ENCODE measurements at regions not wholly inside any gene's neighbourhood (a gene's known extent, or its start where the extent isn't known, plus 50 kb on each side); places are given as distances from the start of the nearest gene placed in this dataset.

- ATAC-seq (no peak), DNase-seq (no peak)
- Mint-ChIP-seq H3K9me3 (no peaks in the 10 kb centered on the region), H3K4me1 (ENCODE audit: low read depth) (peaks cover 3% of the 10 kb centered on the region), H3K27me3 (ENCODE audit: low read depth) (no peaks in the 10 kb centered on the region), H3K36me3 (ENCODE audit: insufficient read depth) (no peaks in the 10 kb centered on the region), H3K4me3 (no peak overlapping the region)
These were observed 271.6 kb upstream of the ATP2B1 start for GRCh38 chr12:89980236-89980635.

- no peak overlapping the region for H3K4me3 Mint-ChIP-seq
- H3K4me1 Mint-ChIP-seq (ENCODE audit: low read depth): peaks cover 4% of the 10 kb centered on the region
- no peaks in the 10 kb centered on the region for H3K27me3 Mint-ChIP-seq (ENCODE audit: low read depth)
- H3K36me3 Mint-ChIP-seq (ENCODE audit: insufficient read depth): no peaks in the 10 kb centered on the region
- no peak for ATAC-seq
- no peak for DNase-seq
- no peaks in the 10 kb centered on the region for H3K9me3 Mint-ChIP-seq
These were observed 268.9 kb upstream of the ATP2B1 start for GRCh38 chr12:89977405-89978085.

- no peak overlapping the region for H3K4me3 Mint-ChIP-seq
- ATAC-seq: no peak
- H3K27me3 Mint-ChIP-seq (ENCODE audit: low read depth): no peaks in the 10 kb centered on the region
- DNase-seq: no peak
- no peaks in the 10 kb centered on the region for H3K36me3 Mint-ChIP-seq (ENCODE audit: insufficient read depth)
- H3K4me1 Mint-ChIP-seq (ENCODE audit: low read depth): peaks cover 4% of the 10 kb centered on the region
- H3K9me3 Mint-ChIP-seq: no peaks in the 10 kb centered on the region
These were observed 268.2 kb upstream of the ATP2B1 start for GRCh38 chr12:89976866-89977265.

- H3K4me3 Mint-ChIP-seq: no peak overlapping the region
- no peaks in the 10 kb centered on the region for H3K9me3 Mint-ChIP-seq
- no peaks in the 10 kb centered on the region for H3K27me3 Mint-ChIP-seq (ENCODE audit: low read depth)
- DNase-seq (no peak), ATAC-seq (no peak)
- peaks cover 12% of the 10 kb centered on the region for H3K4me1 Mint-ChIP-seq (ENCODE audit: low read depth)
- H3K36me3 Mint-ChIP-seq (ENCODE audit: insufficient read depth): no peaks in the 10 kb centered on the region
These were observed 266.9 kb upstream of the ATP2B1 start for GRCh38 chr12:89975574-89975973.

GRCh38 chr12:89971880-89972279 lies 263.2 kb upstream of the ATP2B1 start:
- no peaks in the 10 kb centered on the region for H3K36me3 Mint-ChIP-seq (ENCODE audit: insufficient read depth)
- no peak for DNase-seq
- H3K9me3 Mint-ChIP-seq: no peaks in the 10 kb centered on the region
- no peak for ATAC-seq
- H3K27me3 Mint-ChIP-seq (ENCODE audit: low read depth): peaks cover 2% of the 10 kb centered on the region
- H3K4me1 Mint-ChIP-seq (ENCODE audit: low read depth): peaks cover 12% of the 10 kb centered on the region
- no peak overlapping the region for H3K4me3 Mint-ChIP-seq

- H3K9me3 Mint-ChIP-seq: no peaks in the 10 kb centered on the region
- no peak for DNase-seq
- H3K36me3 Mint-ChIP-seq (ENCODE audit: insufficient read depth): no peaks in the 10 kb centered on the region
- peaks cover 2% of the 10 kb centered on the region for H3K27me3 Mint-ChIP-seq (ENCODE audit: low read depth)
- H3K4me3 Mint-ChIP-seq: no peak overlapping the region
- ATAC-seq: no peak
- peaks cover 12% of the 10 kb centered on the region for H3K4me1 Mint-ChIP-seq (ENCODE audit: low read depth)
These were observed 262.1 kb upstream of the ATP2B1 start for GRCh38 chr12:89970722-89971121.

- DNase-seq: no peak
- Mint-ChIP-seq H3K27me3 (ENCODE audit: low read depth) (peaks cover 2% of the 10 kb centered on the region), H3K9me3 (no peaks in the 10 kb centered on the region), H3K4me3 (no peak overlapping the region), H3K36me3 (ENCODE audit: insufficient read depth) (no peaks in the 10 kb centered on the region), H3K4me1 (ENCODE audit: low read depth) (peaks cover 8% of the 10 kb centered on the region)
- no peak for ATAC-seq
These were observed 260.5 kb upstream of the ATP2B1 start for GRCh38 chr12:89969093-89969492.

- ATAC-seq: no peak
- H3K9me3 Mint-ChIP-seq: no peaks in the 10 kb centered on the region
- H3K4me3 Mint-ChIP-seq: no peak overlapping the region
- no peaks in the 10 kb centered on the region for H3K36me3 Mint-ChIP-seq (ENCODE audit: insufficient read depth)
- H3K27me3 Mint-ChIP-seq (ENCODE audit: low read depth): peaks cover 2% of the 10 kb centered on the region
- DNase-seq: no peak
- peaks cover 8% of the 10 kb centered on the region for H3K4me1 Mint-ChIP-seq (ENCODE audit: low read depth)
These were observed 259.6 kb upstream of the ATP2B1 start for GRCh38 chr12:89968151-89968700.

GRCh38 chr12:89966495-89967240 lies 258.0 kb upstream of the ATP2B1 start:
- Mint-ChIP-seq H3K36me3 (ENCODE audit: insufficient read depth) (no peaks in the 10 kb centered on the region), H3K27me3 (ENCODE audit: low read depth) (peaks cover 2% of the 10 kb centered on the region), H3K4me1 (ENCODE audit: low read depth) (peaks cover 10% of the 10 kb centered on the region), H3K9me3 (no peaks in the 10 kb centered on the region), H3K4me3 (no peak overlapping the region)
- DNase-seq: no peak
- ATAC-seq: no peak

- Mint-ChIP-seq H3K27me3 (ENCODE audit: low read depth) (peaks cover 2% of the 10 kb centered on the region), H3K36me3 (ENCODE audit: insufficient read depth) (no peaks in the 10 kb centered on the region), H3K9me3 (no peaks in the 10 kb centered on the region), H3K4me1 (ENCODE audit: low read depth) (peaks cover 12% of the 10 kb centered on the region), H3K4me3 (no peak overlapping the region)
- no peak for DNase-seq
- ATAC-seq: no peak
These were observed 257.4 kb upstream of the ATP2B1 start for GRCh38 chr12:89965993-89966392.

- Mint-ChIP-seq H3K36me3 (ENCODE audit: insufficient read depth) (no peaks in the 10 kb centered on the region), H3K9me3 (no peaks in the 10 kb centered on the region), H3K4me3 (no peak overlapping the region), H3K27me3 (ENCODE audit: low read depth) (no peaks in the 10 kb centered on the region), H3K4me1 (ENCODE audit: low read depth) (peaks cover 19% of the 10 kb centered on the region)
- ATAC-seq (no peak), DNase-seq (no peak)
These were observed 254.0 kb upstream of the ATP2B1 start for GRCh38 chr12:89962648-89963047.

GRCh38 chr12:89960607-89961394 lies 252.2 kb upstream of the ATP2B1 start:
- Mint-ChIP-seq H3K4me1 (ENCODE audit: low read depth) (peaks cover 20% of the 10 kb centered on the region), H3K4me3 (no peak overlapping the region), H3K27me3 (ENCODE audit: low read depth) (no peaks in the 10 kb centered on the region), H3K9me3 (no peaks in the 10 kb centered on the region), H3K36me3 (ENCODE audit: insufficient read depth) (no peaks in the 10 kb centered on the region)
- peak; percentile 16 to 38 for ATAC-seq
- no peak for DNase-seq

- H3K4me3 Mint-ChIP-seq: no peak overlapping the region
- no peaks in the 10 kb centered on the region for H3K27me3 Mint-ChIP-seq (ENCODE audit: low read depth)
- peak; percentile 92 to 96 for ATAC-seq
- H3K4me1 Mint-ChIP-seq (ENCODE audit: low read depth): peaks cover 20% of the 10 kb centered on the region
- no peak for DNase-seq
- no peaks in the 10 kb centered on the region for H3K9me3 Mint-ChIP-seq
- no peaks in the 10 kb centered on the region for H3K36me3 Mint-ChIP-seq (ENCODE audit: insufficient read depth)
These were observed 251.4 kb upstream of the ATP2B1 start for GRCh38 chr12:89960011-89960507.

GRCh38 chr12:89959179-89959578 lies 250.5 kb upstream of the ATP2B1 start:
- no peaks in the 10 kb centered on the region for H3K9me3 Mint-ChIP-seq
- H3K27me3 Mint-ChIP-seq (ENCODE audit: low read depth): no peaks in the 10 kb centered on the region
- ATAC-seq (no peak), DNase-seq (no peak)
- no peak overlapping the region for H3K4me3 Mint-ChIP-seq
- peaks cover 20% of the 10 kb centered on the region for H3K4me1 Mint-ChIP-seq (ENCODE audit: low read depth)
- no peaks in the 10 kb centered on the region for H3K36me3 Mint-ChIP-seq (ENCODE audit: insufficient read depth)
